ENCODE measurements at regions not wholly inside any gene's neighbourhood (a gene's known extent, or its start where the extent isn't known, plus 50 kb on each side); places are given as distances from the start of the nearest gene placed in this dataset.

DNA sequence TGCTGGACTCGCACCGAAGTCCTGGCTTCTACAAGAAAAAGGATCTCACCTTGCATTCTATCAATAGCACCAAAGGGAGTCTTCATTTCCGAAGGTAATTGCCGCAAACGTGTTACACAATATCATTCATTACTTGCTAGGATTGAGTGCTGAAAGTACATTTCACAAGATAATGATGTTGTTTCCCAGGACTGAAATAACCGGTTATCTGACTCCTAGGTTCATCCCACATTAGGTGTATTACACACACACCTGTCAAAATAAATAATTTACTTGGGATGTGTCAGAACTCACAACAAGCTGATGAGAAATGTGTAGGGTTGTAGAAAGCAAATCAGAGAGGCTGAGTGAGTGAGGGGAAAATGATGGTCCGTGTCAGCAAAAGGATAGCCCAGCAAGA, 219.4 kb upstream of the RHOBTB1 start:
- TF ChIP-seq, protein P1, sequence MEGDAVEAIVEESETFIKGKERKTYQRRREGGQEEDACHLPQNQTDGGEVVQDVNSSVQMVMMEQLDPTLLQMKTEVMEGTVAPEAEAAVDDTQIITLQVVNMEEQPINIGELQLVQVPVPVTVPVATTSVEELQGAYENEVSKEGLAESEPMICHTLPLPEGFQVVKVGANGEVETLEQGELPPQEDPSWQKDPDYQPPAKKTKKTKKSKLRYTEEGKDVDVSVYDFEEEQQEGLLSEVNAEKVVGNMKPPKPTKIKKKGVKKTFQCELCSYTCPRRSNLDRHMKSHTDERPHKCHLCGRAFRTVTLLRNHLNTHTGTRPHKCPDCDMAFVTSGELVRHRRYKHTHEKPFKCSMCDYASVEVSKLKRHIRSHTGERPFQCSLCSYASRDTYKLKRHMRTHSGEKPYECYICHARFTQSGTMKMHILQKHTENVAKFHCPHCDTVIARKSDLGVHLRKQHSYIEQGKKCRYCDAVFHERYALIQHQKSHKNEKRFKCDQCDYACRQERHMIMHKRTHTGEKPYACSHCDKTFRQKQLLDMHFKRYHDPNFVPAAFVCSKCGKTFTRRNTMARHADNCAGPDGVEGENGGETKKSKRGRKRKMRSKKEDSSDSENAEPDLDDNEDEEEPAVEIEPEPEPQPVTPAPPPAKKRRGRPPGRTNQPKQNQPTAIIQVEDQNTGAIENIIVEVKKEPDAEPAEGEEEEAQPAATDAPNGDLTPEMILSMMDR (IDR thresholded peaks at IDR 0.05; ENCODE audit: borderline replicate concordance, control extremely low read depth, extremely low read depth, insufficient read depth, missing control alignments): no peak
- in situ Hi-C loops (cut with MboI; ENCODE audit: low sequenced_read_pairs, unreplicated experiment): no loop called here
- no peak for DNase-seq (ENCODE audit: low spot score)

DNA sequence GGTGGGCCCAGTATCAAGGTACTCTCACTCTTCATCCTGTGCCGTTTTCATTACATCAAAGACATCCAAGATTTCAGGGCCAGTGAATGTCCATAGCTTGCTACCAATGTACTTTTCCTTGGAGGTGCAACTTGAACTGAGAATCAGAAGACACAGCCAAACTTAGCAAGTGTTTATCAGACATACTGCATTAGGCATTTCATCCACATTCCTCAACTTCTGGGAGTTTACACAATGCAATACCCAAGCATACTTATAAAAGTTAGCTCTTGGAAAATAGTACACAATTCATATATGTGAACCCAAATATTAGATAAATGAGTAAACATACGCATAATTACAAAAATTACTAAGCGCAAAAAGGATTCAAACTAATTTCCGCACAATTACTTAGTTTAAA, 216.3 kb upstream of the RHOBTB1 start:
- TF ChIP-seq, protein P1 (IDR thresholded peaks at IDR 0.05; ENCODE audit: borderline replicate concordance, control extremely low read depth, extremely low read depth, insufficient read depth, missing control alignments): no peak
- in situ Hi-C loops (cut with MboI; ENCODE audit: low sequenced_read_pairs, unreplicated experiment): no loop called here
- no peak for DNase-seq (ENCODE audit: low spot score)

DNA sequence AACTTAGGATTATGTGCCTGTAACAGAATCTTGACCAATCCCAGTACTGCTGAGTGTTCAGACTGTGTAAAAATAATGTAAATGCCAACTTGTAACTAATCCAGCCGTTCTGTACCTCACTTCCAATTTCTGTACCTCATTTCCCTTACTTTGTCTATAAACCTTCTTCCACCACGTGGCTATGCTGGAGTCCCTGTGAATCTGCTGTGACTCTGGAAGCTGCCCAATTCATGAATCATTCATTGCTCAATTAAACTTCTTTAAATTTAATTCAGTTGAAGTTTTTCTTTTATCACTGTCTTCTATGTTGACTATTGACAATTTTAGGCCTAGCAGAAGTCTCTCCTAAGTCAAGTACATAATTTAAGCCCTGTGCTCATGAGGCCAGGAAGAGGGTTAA, 215.3 kb upstream of the RHOBTB1 start:
- in situ Hi-C loops (cut with MboI; ENCODE audit: low sequenced_read_pairs, unreplicated experiment): no loop called here

DNA sequence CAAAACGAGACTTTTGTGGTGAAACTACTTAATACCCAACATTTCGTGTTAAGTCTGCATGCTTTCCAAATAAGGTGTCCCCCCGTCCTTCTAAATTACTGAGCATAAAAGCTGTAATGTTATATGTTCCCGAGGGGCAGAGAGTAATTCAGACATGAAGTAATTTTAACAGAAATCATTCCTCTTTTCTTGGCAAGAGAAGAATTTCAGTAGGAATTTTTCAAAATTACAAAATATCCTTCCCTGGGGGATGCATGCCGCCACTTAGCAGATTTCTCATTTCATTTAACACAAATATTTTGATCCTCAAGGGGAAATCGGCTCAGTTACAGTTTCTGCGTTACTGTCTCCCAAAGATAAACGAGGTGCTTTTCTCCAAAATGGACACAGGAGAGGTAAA, 213.2 kb upstream of the RHOBTB1 start:
- in situ Hi-C loops (cut with MboI; ENCODE audit: low sequenced_read_pairs, unreplicated experiment): no loop called here
- DNase-seq (ENCODE audit: low spot score): no peak

More for the DNA sequence above, 215.3 kb upstream of the RHOBTB1 start:
- TF ChIP-seq, protein P1 (IDR thresholded peaks at IDR 0.05; ENCODE audit: borderline replicate concordance, control extremely low read depth, extremely low read depth, insufficient read depth, missing control alignments): no peak
- DNase-seq (ENCODE audit: low spot score): no peak

DNA sequence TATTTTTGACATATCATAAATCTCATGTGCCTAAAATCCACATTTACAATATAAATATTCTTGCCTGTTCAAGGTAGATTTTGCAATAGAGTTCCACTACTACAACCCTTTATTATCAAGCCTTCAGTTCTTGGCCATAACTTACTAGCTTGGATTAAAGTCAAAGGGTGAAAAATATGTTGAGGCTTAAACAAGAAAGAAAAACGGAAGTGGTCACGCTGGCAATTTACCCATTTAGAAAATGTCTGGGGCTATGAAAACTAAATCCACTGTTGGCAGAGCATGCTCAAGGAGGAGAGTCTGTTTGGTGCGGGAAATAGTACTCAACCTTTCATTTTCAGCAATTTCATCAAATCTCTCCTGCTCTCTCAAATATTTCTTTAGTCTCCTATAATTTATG, 209.8 kb upstream of the RHOBTB1 start:
- TF ChIP-seq, protein P1 (IDR thresholded peaks at IDR 0.05; ENCODE audit: borderline replicate concordance, control extremely low read depth, extremely low read depth, insufficient read depth, missing control alignments): no peak
- no peak for DNase-seq (ENCODE audit: low spot score)
- in situ Hi-C loops (cut with MboI; ENCODE audit: low sequenced_read_pairs, unreplicated experiment): no loop called here

More for the DNA sequence above, 213.2 kb upstream of the RHOBTB1 start:
- TF ChIP-seq, protein P1 (IDR thresholded peaks at IDR 0.05; ENCODE audit: borderline replicate concordance, control extremely low read depth, extremely low read depth, insufficient read depth, missing control alignments): no peak

DNA sequence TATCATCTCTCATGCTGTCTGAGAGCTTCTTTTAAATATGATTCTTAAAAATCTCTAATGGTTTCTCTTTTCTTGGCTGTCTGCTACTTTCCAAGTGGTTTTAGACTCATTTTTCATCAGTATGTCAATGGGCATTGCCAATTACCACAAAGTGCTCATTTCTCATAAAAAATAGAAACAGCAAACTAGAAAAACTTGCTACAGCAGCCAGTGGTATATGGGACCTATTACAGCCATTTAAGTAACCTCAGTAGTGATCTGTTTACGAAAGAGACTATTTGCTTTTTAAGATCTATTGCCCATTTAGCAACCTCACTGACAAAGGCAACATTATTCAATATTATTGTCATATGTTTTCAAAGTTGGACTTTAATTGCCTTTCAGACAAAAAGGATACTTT, 207.1 kb upstream of the RHOBTB1 start:
- TF ChIP-seq, protein P1 (IDR thresholded peaks at IDR 0.05; ENCODE audit: borderline replicate concordance, control extremely low read depth, extremely low read depth, insufficient read depth, missing control alignments): no peak
- DNase-seq (ENCODE audit: low spot score): no peak
- in situ Hi-C loops (cut with MboI; ENCODE audit: low sequenced_read_pairs, unreplicated experiment): no loop called here

DNA sequence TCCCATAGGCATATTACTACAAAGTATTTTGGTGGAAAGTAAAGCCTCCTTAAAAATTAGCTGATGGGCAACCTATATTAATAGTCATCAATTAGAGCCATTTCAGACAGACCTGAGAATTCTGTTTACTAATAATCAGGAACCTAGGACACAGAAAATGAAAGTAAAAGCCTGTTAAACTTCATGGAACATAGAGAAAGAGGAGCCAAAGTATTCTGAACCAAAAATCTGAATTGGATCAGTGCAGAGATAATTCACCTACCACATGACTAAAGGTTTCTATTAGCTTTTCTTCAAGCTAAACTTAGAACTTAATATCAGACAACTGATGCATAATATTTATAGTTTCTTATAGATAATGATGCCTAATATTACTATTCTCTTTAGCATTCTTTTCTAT, 204.5 kb upstream of the RHOBTB1 start:
- no peak for DNase-seq (ENCODE audit: low spot score)
- TF ChIP-seq, protein P1 (IDR thresholded peaks at IDR 0.05; ENCODE audit: borderline replicate concordance, control extremely low read depth, extremely low read depth, insufficient read depth, missing control alignments): no peak
- in situ Hi-C loops (cut with MboI; ENCODE audit: low sequenced_read_pairs, unreplicated experiment): no loop called here
